ENCODE measurements at regions not wholly inside any gene's neighbourhood (a gene's known extent, or its start where the extent isn't known, plus 50 kb on each side); places are given as distances from the start of the nearest gene placed in this dataset.

DNA sequence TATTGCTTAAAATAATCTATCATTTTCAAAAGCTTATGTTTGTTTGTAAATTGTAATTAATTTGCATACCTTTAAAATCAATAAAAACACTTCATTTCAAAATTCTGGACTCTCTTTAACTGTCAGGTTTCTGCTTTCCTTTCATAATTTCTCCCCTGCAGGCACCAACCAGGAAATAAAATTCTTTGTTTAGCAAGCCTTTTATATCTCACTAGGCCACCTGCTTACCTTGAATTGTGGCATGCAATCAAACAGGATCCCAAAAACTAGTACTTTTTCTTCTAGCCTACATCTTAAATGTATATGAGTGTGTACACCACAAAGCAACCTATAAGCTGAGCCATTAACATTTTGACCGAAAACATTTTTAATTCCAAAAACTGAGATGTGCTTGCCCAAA lies 233.1 kb downstream of the NR4A2 start:
- Histone ChIP-seq H3K4me2 (ENCODE audit: low read length) (no peak overlapping the region), H3K9ac (ENCODE audit: low read length) (no peak overlapping the region), H3K4me3 (ENCODE audit: insufficient read depth, low read depth, low read length) (no peak overlapping the region), H4K20me1 (ENCODE audit: insufficient read depth, low read length) (no peaks in the 10 kb centered on the region), H3K27me3 (ENCODE audit: insufficient read depth, low read length) (no peaks in the 10 kb centered on the region), H3K9me3 (ENCODE audit: insufficient read depth, low read depth, low read length) (no peaks in the 10 kb centered on the region), H3K27ac (ENCODE audit: low read depth, low read length) (no peak overlapping the region), H2AFZ (ENCODE audit: low read depth, low read length) (no peak overlapping the region), H3K36me3 (ENCODE audit: insufficient read depth, low read length) (no peaks in the 10 kb centered on the region), H3K4me1 (ENCODE audit: insufficient read depth, low read length) (no peaks in the 10 kb centered on the region), H3K79me2 (ENCODE audit: insufficient read depth, low read length) (no peaks in the 10 kb centered on the region)
- no peak overlapping the region for H3K27ac Mint-ChIP-seq (ENCODE audit: unreplicated experiment)
- no peak for FAIRE-seq
- H3K4me1 Mint-ChIP-seq (ENCODE audit: low read depth, unreplicated experiment): no peaks in the 10 kb centered on the region
- H3K36me3 Mint-ChIP-seq (ENCODE audit: low read depth, unreplicated experiment): no peaks in the 10 kb centered on the region
- no peak for DNase-seq (ENCODE audit: low read depth)
- H3K9me3 Mint-ChIP-seq (ENCODE audit: unreplicated experiment): no peaks in the 10 kb centered on the region
- no peaks in the 10 kb centered on the region for H3K27me3 Mint-ChIP-seq (ENCODE audit: low read depth, unreplicated experiment)
- no peak for TF ChIP-seq EZH2 (IDR thresholded peaks at IDR 0.05; ENCODE audit: insufficient read depth, low read length)
- TF ChIP-seq, protein P1, sequence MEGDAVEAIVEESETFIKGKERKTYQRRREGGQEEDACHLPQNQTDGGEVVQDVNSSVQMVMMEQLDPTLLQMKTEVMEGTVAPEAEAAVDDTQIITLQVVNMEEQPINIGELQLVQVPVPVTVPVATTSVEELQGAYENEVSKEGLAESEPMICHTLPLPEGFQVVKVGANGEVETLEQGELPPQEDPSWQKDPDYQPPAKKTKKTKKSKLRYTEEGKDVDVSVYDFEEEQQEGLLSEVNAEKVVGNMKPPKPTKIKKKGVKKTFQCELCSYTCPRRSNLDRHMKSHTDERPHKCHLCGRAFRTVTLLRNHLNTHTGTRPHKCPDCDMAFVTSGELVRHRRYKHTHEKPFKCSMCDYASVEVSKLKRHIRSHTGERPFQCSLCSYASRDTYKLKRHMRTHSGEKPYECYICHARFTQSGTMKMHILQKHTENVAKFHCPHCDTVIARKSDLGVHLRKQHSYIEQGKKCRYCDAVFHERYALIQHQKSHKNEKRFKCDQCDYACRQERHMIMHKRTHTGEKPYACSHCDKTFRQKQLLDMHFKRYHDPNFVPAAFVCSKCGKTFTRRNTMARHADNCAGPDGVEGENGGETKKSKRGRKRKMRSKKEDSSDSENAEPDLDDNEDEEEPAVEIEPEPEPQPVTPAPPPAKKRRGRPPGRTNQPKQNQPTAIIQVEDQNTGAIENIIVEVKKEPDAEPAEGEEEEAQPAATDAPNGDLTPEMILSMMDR (IDR thresholded peaks at IDR 0.05; ENCODE audit: insufficient read depth, low read depth, low read length): no peak
- H3K4me3 Mint-ChIP-seq (ENCODE audit: unreplicated experiment): no peak overlapping the region

DNA sequence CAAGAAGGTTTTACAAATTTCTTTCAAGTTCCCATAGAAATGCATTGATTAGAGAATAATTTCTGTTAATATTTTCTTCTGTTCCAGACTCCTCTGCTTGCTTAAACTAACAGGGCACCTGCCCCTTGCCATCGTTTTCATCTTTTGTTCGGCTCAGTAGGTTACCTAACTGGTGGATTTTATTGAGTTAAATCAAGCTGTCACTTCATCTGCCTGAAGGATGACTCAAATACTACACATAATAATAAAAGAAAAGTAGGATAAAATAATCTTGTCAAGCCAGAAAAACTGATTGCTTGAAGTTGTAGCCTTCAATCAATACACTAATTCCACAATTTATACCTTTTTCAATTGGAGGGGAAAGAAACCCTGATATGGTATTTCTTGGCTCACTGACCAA lies 234.0 kb downstream of the NR4A2 start:
- no peaks in the 10 kb centered on the region for H3K36me3 Mint-ChIP-seq (ENCODE audit: low read depth, unreplicated experiment)
- no peak overlapping the region for H2AFZ ChIP-seq (ENCODE audit: low read depth, low read length)
- no peak for DNase-seq (ENCODE audit: low read depth)
- H3K4me3 Mint-ChIP-seq (ENCODE audit: unreplicated experiment): no peak overlapping the region
- H3K79me2 ChIP-seq (ENCODE audit: insufficient read depth, low read length): no peaks in the 10 kb centered on the region
- no peak overlapping the region for H3K27ac Mint-ChIP-seq (ENCODE audit: unreplicated experiment)
- no peak overlapping the region for H3K4me2 ChIP-seq (ENCODE audit: low read length)
- H3K4me1 Mint-ChIP-seq (ENCODE audit: low read depth, unreplicated experiment): no peaks in the 10 kb centered on the region
- FAIRE-seq: no peak
- H3K27me3 Mint-ChIP-seq (ENCODE audit: low read depth, unreplicated experiment): no peaks in the 10 kb centered on the region
- H3K36me3 ChIP-seq (ENCODE audit: insufficient read depth, low read length): no peaks in the 10 kb centered on the region
- H3K27me3 ChIP-seq (ENCODE audit: insufficient read depth, low read length): no peaks in the 10 kb centered on the region
- H3K4me3 ChIP-seq (ENCODE audit: insufficient read depth, low read depth, low read length): no peak overlapping the region
- TF ChIP-seq EZH2 (IDR thresholded peaks at IDR 0.05; ENCODE audit: insufficient read depth, low read length): no peak
- TF ChIP-seq, protein P1 (IDR thresholded peaks at IDR 0.05; ENCODE audit: insufficient read depth, low read depth, low read length): no peak
- no peaks in the 10 kb centered on the region for H3K9me3 ChIP-seq (ENCODE audit: insufficient read depth, low read depth, low read length)
- peaks cover 1% of the 10 kb centered on the region for H3K9me3 Mint-ChIP-seq (ENCODE audit: unreplicated experiment)
- H4K20me1 ChIP-seq (ENCODE audit: insufficient read depth, low read length): no peaks in the 10 kb centered on the region
- no peaks in the 10 kb centered on the region for H3K4me1 ChIP-seq (ENCODE audit: insufficient read depth, low read length)
- no peak overlapping the region for H3K9ac ChIP-seq (ENCODE audit: low read length)
- H3K27ac ChIP-seq (ENCODE audit: low read depth, low read length): no peak overlapping the region

DNA sequence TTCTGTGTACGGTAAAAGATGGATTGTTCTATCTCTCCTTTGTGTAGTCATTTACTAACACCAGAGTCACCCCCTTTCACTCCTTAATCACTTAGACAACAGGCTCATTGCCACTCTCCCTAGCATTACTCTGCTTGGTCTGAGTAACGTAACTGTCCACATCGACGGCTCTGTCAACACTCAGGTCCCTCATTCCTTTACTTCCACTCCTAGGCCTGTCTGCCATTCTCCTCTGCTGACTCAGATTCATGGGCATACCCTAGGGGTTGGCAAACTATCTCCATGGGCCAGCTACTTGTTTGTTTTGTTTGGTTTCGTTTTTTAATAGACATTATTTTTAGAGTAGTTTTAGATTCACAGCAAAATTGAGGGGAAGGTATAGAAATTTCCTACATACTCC lies 243.9 kb downstream of the NR4A2 start:
- Histone ChIP-seq H3K4me2 (ENCODE audit: low read length) (no peak overlapping the region), H3K36me3 (ENCODE audit: insufficient read depth, low read length) (no peaks in the 10 kb centered on the region), H3K79me2 (ENCODE audit: insufficient read depth, low read length) (no peaks in the 10 kb centered on the region), H3K9me3 (ENCODE audit: insufficient read depth, low read depth, low read length) (no peaks in the 10 kb centered on the region), H3K4me1 (ENCODE audit: insufficient read depth, low read length) (no peaks in the 10 kb centered on the region), H2AFZ (ENCODE audit: low read depth, low read length) (no peak overlapping the region), H4K20me1 (ENCODE audit: insufficient read depth, low read length) (no peaks in the 10 kb centered on the region), H3K27me3 (ENCODE audit: insufficient read depth, low read length) (no peaks in the 10 kb centered on the region), H3K27ac (ENCODE audit: low read depth, low read length) (no peak overlapping the region), H3K4me3 (ENCODE audit: insufficient read depth, low read depth, low read length) (no peak overlapping the region), H3K9ac (ENCODE audit: low read length) (no peak overlapping the region)
- peak; percentile 4 for DNase-seq (ENCODE audit: low read depth)
- no peak overlapping the region for H3K4me3 Mint-ChIP-seq (ENCODE audit: unreplicated experiment)
- H3K27me3 Mint-ChIP-seq (ENCODE audit: low read depth, unreplicated experiment): no peaks in the 10 kb centered on the region
- peak overlapping the region; percentile 42 for H3K27ac Mint-ChIP-seq (ENCODE audit: unreplicated experiment)
- no peak for FAIRE-seq
- H3K4me1 Mint-ChIP-seq (ENCODE audit: low read depth, unreplicated experiment): peaks cover 16% of the 10 kb centered on the region
- TF ChIP-seq, protein P1 (IDR thresholded peaks at IDR 0.05; ENCODE audit: insufficient read depth, low read depth, low read length): no peak
- TF ChIP-seq EZH2 (IDR thresholded peaks at IDR 0.05; ENCODE audit: insufficient read depth, low read length): no peak
- H3K36me3 Mint-ChIP-seq (ENCODE audit: low read depth, unreplicated experiment): no peaks in the 10 kb centered on the region
- peaks cover 4% of the 10 kb centered on the region for H3K9me3 Mint-ChIP-seq (ENCODE audit: unreplicated experiment)

Data from astrocyte (in vitro differentiated cells and primary cell).